ENCODE measurements at regions not wholly inside any gene's neighbourhood (a gene's known extent, or its start where the extent isn't known, plus 50 kb on each side); places are given as distances from the start of the nearest gene placed in this dataset.

- WGBS, 2 donors (ENCODE audit: low coverage in 1 of 2): 79 to 80% methylated on average over 2 to 6 of the region's 6 CpGs
- Histone ChIP-seq H3K36me3 (no peaks in the 10 kb centered on the region), H3K27me3 (no peaks in the 10 kb centered on the region), H3K4me3 (no peak overlapping the region), H3K9me3 (no peaks in the 10 kb centered on the region), H3K27ac (no peak overlapping the region), H3K4me1 (peaks cover 0 to 18% (median 0%) of the 10 kb centered on the region in 3 donors)
- TF ChIP-seq, protein P1, sequence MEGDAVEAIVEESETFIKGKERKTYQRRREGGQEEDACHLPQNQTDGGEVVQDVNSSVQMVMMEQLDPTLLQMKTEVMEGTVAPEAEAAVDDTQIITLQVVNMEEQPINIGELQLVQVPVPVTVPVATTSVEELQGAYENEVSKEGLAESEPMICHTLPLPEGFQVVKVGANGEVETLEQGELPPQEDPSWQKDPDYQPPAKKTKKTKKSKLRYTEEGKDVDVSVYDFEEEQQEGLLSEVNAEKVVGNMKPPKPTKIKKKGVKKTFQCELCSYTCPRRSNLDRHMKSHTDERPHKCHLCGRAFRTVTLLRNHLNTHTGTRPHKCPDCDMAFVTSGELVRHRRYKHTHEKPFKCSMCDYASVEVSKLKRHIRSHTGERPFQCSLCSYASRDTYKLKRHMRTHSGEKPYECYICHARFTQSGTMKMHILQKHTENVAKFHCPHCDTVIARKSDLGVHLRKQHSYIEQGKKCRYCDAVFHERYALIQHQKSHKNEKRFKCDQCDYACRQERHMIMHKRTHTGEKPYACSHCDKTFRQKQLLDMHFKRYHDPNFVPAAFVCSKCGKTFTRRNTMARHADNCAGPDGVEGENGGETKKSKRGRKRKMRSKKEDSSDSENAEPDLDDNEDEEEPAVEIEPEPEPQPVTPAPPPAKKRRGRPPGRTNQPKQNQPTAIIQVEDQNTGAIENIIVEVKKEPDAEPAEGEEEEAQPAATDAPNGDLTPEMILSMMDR (IDR thresholded peaks at IDR 0.05): no peak
- no peak for TF ChIP-seq POLR2AphosphoS5 (IDR thresholded peaks at IDR 0.05)
- no peak for TF ChIP-seq POLR2A (IDR thresholded peaks at IDR 0.05)
- no peak for TF ChIP-seq EP300 (IDR thresholded peaks at IDR 0.05)
- ATAC-seq: no peak
Measured at GRCh38 chr2:41870265-41870585, 177.6 kb upstream of the PKDCC start.

GRCh38 chr2:41871080-41871479, 176.7 kb upstream of the PKDCC start:
- no peaks in the 10 kb centered on the region for H3K9me3 ChIP-seq
- ATAC-seq: no peak
- H3K36me3 ChIP-seq: no peaks in the 10 kb centered on the region
- no peak overlapping the region for H3K27ac ChIP-seq
- no peaks in the 10 kb centered on the region for H3K27me3 ChIP-seq
- WGBS, 2 donors (ENCODE audit: low coverage in 1 of 2): 60 to 71% methylated on average over 1 to 8 of the region's 9 CpGs
- peaks cover 0 to 18% (median 0%) of the 10 kb centered on the region in 3 donors for H3K4me1 ChIP-seq
- TF ChIP-seq, protein P1 (IDR thresholded peaks at IDR 0.05): peak in 2 of 4 experiments; percentile 6 to 32
- TF ChIP-seq POLR2AphosphoS5 (IDR thresholded peaks at IDR 0.05) (no peak), POLR2A (IDR thresholded peaks at IDR 0.05) (no peak)
- H3K4me3 ChIP-seq: no peak overlapping the region

- Histone ChIP-seq H3K4me3 (no peak overlapping the region), H3K4me1 (peaks cover 0 to 18% (median 0%) of the 10 kb centered on the region in 3 donors), H3K27ac (no peak overlapping the region), H3K9me3 (no peaks in the 10 kb centered on the region), H3K36me3 (no peaks in the 10 kb centered on the region), H3K27me3 (no peaks in the 10 kb centered on the region)
- WGBS, 2 donors (ENCODE audit: low coverage in 1 of 2): 38 to 43% methylated on average over 1 to 2 of the region's 3 CpGs
- ATAC-seq: no peak
- TF ChIP-seq EP300 (IDR thresholded peaks at IDR 0.05) (no peak), POLR2AphosphoS5 (IDR thresholded peaks at IDR 0.05) (no peak), POLR2A (IDR thresholded peaks at IDR 0.05) (no peak)
- TF ChIP-seq, protein P1 (IDR thresholded peaks at IDR 0.05): no peak
Measured at GRCh38 chr2:41872646-41873045, 175.2 kb upstream of the PKDCC start.

DNA sequence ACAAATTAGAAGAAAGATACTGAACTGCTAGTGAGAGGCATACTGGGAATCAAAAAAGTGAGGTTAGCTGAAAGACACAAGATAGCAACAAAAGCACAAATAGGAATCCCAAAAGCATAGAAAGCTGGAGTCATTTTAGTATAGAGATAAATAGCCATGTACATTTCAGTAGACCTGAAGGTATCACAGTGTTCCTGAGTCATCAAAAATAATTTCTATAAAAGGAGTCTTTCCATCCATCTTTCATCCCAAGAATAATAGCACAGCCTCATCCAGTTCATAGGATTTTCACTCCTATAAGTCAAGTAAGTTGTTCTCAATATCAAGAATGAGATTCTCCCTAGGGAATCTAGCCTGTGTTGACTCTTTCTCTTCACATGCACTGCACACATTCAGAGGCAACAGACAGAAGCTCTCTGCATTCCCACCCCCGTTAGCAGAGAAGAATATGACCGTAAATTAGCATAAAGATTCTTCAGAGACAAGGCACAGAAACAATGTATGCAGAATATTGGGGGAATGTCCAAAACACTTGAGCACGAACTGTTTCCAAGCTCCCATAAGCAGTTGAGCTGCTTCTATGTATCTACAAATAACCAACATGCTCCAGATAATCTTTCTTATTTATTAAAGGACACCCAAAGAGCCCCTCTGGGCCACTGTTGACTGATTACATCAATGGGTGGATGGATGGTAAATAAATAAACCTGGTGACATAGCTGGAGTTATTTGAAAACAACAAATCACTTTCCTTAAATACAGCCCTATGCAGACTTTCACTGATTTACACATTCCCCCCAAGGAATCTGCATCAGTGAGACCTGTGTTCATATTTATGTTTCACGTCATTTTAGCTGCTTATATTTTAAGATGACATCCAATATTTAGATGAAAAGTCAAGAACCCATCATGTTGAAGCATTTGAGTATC, 174.5 kb upstream of the PKDCC start:
- Histone ChIP-seq H3K27ac (no peak overlapping the region), H3K4me3 (no peak overlapping the region), H3K9me3 (no peaks in the 10 kb centered on the region), H3K36me3 (no peaks in the 10 kb centered on the region), H3K4me1 (peaks cover 0 to 21% (median 0%) of the 10 kb centered on the region in 3 donors), H3K27me3 (no peaks in the 10 kb centered on the region)
- 24 to 62% methylated on average over 3 to 4 of the region's 4 CpGs for WGBS, 2 donors (ENCODE audit: low coverage in 1 of 2)
- ATAC-seq: no peak
- TF ChIP-seq EP300 (IDR thresholded peaks at IDR 0.05) (no peak), POLR2AphosphoS5 (IDR thresholded peaks at IDR 0.05) (no peak), POLR2A (IDR thresholded peaks at IDR 0.05) (no peak)
- TF ChIP-seq, protein P1 (IDR thresholded peaks at IDR 0.05): no peak
